ENCODE measurements at regions not wholly inside any gene's neighbourhood (a gene's known extent, or its start where the extent isn't known, plus 50 kb on each side); places are given as distances from the start of the nearest gene placed in this dataset.

GRCh38 chr1:65495137-65495536 lies 74.7 kb downstream of the LEPR start:
- TF ChIP-seq EZH2 (IDR thresholded peaks at IDR 0.05; ENCODE audit: borderline replicate concordance, low read length) = no peak
- TF ChIP-seq, protein P1, sequence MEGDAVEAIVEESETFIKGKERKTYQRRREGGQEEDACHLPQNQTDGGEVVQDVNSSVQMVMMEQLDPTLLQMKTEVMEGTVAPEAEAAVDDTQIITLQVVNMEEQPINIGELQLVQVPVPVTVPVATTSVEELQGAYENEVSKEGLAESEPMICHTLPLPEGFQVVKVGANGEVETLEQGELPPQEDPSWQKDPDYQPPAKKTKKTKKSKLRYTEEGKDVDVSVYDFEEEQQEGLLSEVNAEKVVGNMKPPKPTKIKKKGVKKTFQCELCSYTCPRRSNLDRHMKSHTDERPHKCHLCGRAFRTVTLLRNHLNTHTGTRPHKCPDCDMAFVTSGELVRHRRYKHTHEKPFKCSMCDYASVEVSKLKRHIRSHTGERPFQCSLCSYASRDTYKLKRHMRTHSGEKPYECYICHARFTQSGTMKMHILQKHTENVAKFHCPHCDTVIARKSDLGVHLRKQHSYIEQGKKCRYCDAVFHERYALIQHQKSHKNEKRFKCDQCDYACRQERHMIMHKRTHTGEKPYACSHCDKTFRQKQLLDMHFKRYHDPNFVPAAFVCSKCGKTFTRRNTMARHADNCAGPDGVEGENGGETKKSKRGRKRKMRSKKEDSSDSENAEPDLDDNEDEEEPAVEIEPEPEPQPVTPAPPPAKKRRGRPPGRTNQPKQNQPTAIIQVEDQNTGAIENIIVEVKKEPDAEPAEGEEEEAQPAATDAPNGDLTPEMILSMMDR (IDR thresholded peaks at IDR 0.05; ENCODE audit: low read length) = no peak
